H1 (cell line): ENCODE measurements at regions not wholly inside any gene's neighbourhood (a gene's known extent, or its start where the extent isn't known, plus 50 kb on each side); places are given as distances from the start of the nearest gene placed in this dataset.
A peak's percentile ranks its signal among the peaks of the same experiment; 100 is the strongest.

Experiments used
- CTCF ChIA-PET: fragments of 300-600 bp; sonication (Branson Sonifier 250); formaldehyde crosslinking; loops from one replicate; lab custom pipeline; 2021; ENCODE audit not compliant: partially characterized antibody; lab: Charles Lee
- POLR2A ChIA-PET: fragments of 300-600 bp; sonication (Branson Sonifier 250); formaldehyde crosslinking; loops from one replicate; lab custom pipeline; 2021; ENCODE audit warnings: inconsistent platforms; ENCODE audit not compliant: partially characterized antibody; lab: Charles Lee
- DNase-seq, 2 experiments: peaks; one replicate each; pipeline versions ENCODE4 v3.0.0 to v3.0.0-alpha.2; 2010 to 2022; ENCODE audit warnings: low spot score in 2 of 2, low read depth in 1 of 2, mixed read lengths in 1 of 2
- FAIRE-seq: peaks from 2 replicates; lab custom pipeline; 2011; peaks lifted over from hg19 to GRCh38; lab: Jason Lieb, UNC
- H2AFZ ChIP-seq: 2 replicates; pipeline ENCODE4 v1.8.1; 2012; ENCODE audit warnings: low read length, inconsistent platforms
- H2AK5ac ChIP-seq: 2 replicates; pipeline ENCODE4 v1.6.1; 2013; ENCODE audit warnings: low read depth, low read length
- H2BK120ac ChIP-seq: replicated peaks from 2 replicates; pipeline ENCODE3; 2013; ENCODE audit warnings: low read depth, low read length, inconsistent platforms
- H2BK12ac ChIP-seq: 2 replicates; pipeline ENCODE4 v1.6.1; 2013; ENCODE audit warnings: low read depth, low read length
- H2BK15ac ChIP-seq: 2 replicates; pipeline ENCODE4 v1.6.1; 2013; ENCODE audit warnings: low read length
- H2BK20ac ChIP-seq: 2 replicates; pipeline ENCODE4 v1.6.1; 2013; ENCODE audit warnings: low read length
- H2BK5ac ChIP-seq: 2 replicates; pipeline ENCODE4 v1.6.1; 2013; ENCODE audit warnings: low read depth, low read length
- H3K14ac ChIP-seq: 2 replicates; pipeline ENCODE4 v1.6.1; 2013; ENCODE audit warnings: inconsistent platforms; ENCODE audit not compliant: insufficient read length
- H3K18ac ChIP-seq: 2 replicates; pipeline ENCODE4 v1.6.1; 2013; ENCODE audit warnings: low read length; ENCODE audit errors: extremely low read depth
- H3K23ac ChIP-seq: 2 replicates; pipeline ENCODE4 v1.6.1; 2013; ENCODE audit warnings: inconsistent platforms; ENCODE audit not compliant: insufficient read length
- H3K23me2 ChIP-seq: 2 replicates; pipeline ENCODE4 v1.6.1; 2013; ENCODE audit warnings: low read depth, low read length
- H3K27ac ChIP-seq: 2 replicates; pipeline ENCODE4 v1.6.1; 2011; ENCODE audit warnings: low read depth, low read length, inconsistent platforms
- H3K27me3 ChIP-seq, 4 experiments: replicated peaks in 1 of 4; 1 replicate in 1 of 4; 2 replicates in 3 of 4; pipeline versions ENCODE4 v1.6.1 to v1.8.1; 2011 to 2013; ENCODE audit warnings: low read length in 3 of 4, mild to moderate bottlenecking in 3 of 4, inconsistent platforms in 2 of 4, mixed read lengths in 2 of 4, moderate library complexity in 1 of 4; ENCODE audit not compliant: control insufficient read depth in 3 of 4, insufficient read depth in 3 of 4; ENCODE audit errors: extremely low read depth in 1 of 4
- H3K36me3 ChIP-seq, 4 experiments: 2 replicates each; pipeline versions ENCODE4 v1.6.1 to v1.8.1; 2011 to 2013; ENCODE audit warnings: mild to moderate bottlenecking in 4 of 4, low read length in 3 of 4, moderate library complexity in 2 of 4, control low read depth in 1 of 4, inconsistent platforms in 1 of 4; ENCODE audit not compliant: insufficient read depth in 4 of 4, control insufficient read depth in 2 of 4
- H3K4ac ChIP-seq: replicated peaks from 2 replicates; pipeline ENCODE3; 2013; ENCODE audit warnings: low read length, low read depth, mixed read lengths, inconsistent platforms; ENCODE audit not compliant: insufficient read length
- H3K4me1 ChIP-seq, 4 experiments: replicated peaks in 1 of 4; 1 replicate in 1 of 4; 2 replicates in 3 of 4; pipeline versions ENCODE4 v1.6.1 to v1.8.1; 2011 to 2013; ENCODE audit warnings: low read length in 3 of 4, inconsistent platforms in 2 of 4, mixed read lengths in 1 of 4; ENCODE audit not compliant: insufficient read depth in 4 of 4, control insufficient read depth in 3 of 4
- H3K4me2 ChIP-seq, 2 experiments: 2 replicates each; pipeline versions ENCODE4 v1.6.1 to v1.8.1; 2011 to 2013; ENCODE audit warnings: low read depth in 2 of 2, low read length in 2 of 2, control low read depth in 1 of 2, inconsistent platforms in 1 of 2, mild to moderate bottlenecking in 1 of 2; ENCODE audit not compliant: insufficient read depth in 1 of 2
- H3K4me3 ChIP-seq, 4 experiments: fragments of 200-600, 300-600 bp in 1 of 4; sonication (generic), shearing (Covaris generic), sonication (Bioruptor Twin) in 1 of 4; 2 replicates each; pipeline versions ENCODE4 v1.5.1 to v1.8.1; 2011 to 2016; ENCODE audit warnings: low read length in 4 of 4, low read depth in 3 of 4, control low read depth in 2 of 4, inconsistent platforms in 2 of 4, mild to moderate bottlenecking in 2 of 4, mixed read lengths in 1 of 4, moderate library complexity in 1 of 4; ENCODE audit not compliant: insufficient read depth in 2 of 4; ENCODE audit errors: extremely low read depth in 1 of 4
- H3K56ac ChIP-seq: replicated peaks from 2 replicates; pipeline ENCODE3; 2013; ENCODE audit warnings: low read depth, mild to moderate bottlenecking, mixed read lengths, low read length, inconsistent platforms; ENCODE audit not compliant: insufficient read length
- H3K79me1 ChIP-seq: 2 replicates; pipeline ENCODE4 v1.6.1; 2013; ENCODE audit warnings: low read depth, low read length, control low read depth
- H3K79me2 ChIP-seq, 2 experiments: 2 replicates each; pipeline versions ENCODE4 v1.6.1 to v1.8.1; 2012 to 2013; ENCODE audit warnings: low read length in 2 of 2, mild to moderate bottlenecking in 2 of 2, inconsistent platforms in 1 of 2; ENCODE audit not compliant: insufficient read depth in 2 of 2, control insufficient read depth in 1 of 2
- H3K9ac ChIP-seq, 4 experiments: replicated peaks in 1 of 4; 1 replicate in 1 of 4; 2 replicates in 3 of 4; pipeline versions ENCODE4 v1.6.1 to v1.8.1; 2011 to 2013; ENCODE audit warnings: low read depth in 3 of 4, low read length in 3 of 4, control low read depth in 2 of 4, mild to moderate bottlenecking in 2 of 4, moderate library complexity in 2 of 4, inconsistent platforms in 1 of 4; ENCODE audit errors: extremely low read depth in 1 of 4
- H3K9me3 ChIP-seq, 2 experiments: 2 replicates each; pipeline versions ENCODE4 v1.6.1 to v1.8.1; 2012 to 2013; ENCODE audit warnings: mild to moderate bottlenecking in 2 of 2, moderate library complexity in 2 of 2, control low read depth in 1 of 2, inconsistent platforms in 1 of 2, low read depth in 1 of 2, low read length in 1 of 2, mixed read lengths in 1 of 2; ENCODE audit not compliant: insufficient read depth in 2 of 2
- H4K20me1 ChIP-seq, 2 experiments: replicated peaks in 1 of 2; 2 replicates each; pipeline versions ENCODE3 to v1.8.1; 2011 to 2013; ENCODE audit warnings: inconsistent platforms in 2 of 2, low read length in 2 of 2, mild to moderate bottlenecking in 1 of 2; ENCODE audit not compliant: insufficient read depth in 2 of 2, control insufficient read depth in 1 of 2
- H4K5ac ChIP-seq: 2 replicates; pipeline ENCODE4 v1.6.1; 2013; ENCODE audit warnings: low read length, low read depth, mixed read lengths, inconsistent platforms; ENCODE audit not compliant: insufficient read length
- H4K8ac ChIP-seq: 2 replicates; pipeline ENCODE4 v1.8.0; 2013; ENCODE audit warnings: mild to moderate bottlenecking, moderate library complexity, low read length, inconsistent platforms; ENCODE audit not compliant: insufficient read depth; ENCODE audit errors: extremely low read depth
- H4K91ac ChIP-seq: replicated peaks from 2 replicates; pipeline ENCODE3; 2013; ENCODE audit warnings: low read length, mixed read lengths, inconsistent platforms; ENCODE audit not compliant: insufficient read length
- BRCA1 ChIP-seq: IDR thresholded peaks from 2 replicates; pipeline ENCODE4 v1.6.1; 2012; ENCODE audit warnings: low read depth, low read length, improper control_type of control experiment
- CBX8 ChIP-seq: fragments of 300-800, 300-1000 bp; sonication (generic); IDR thresholded peaks from 2 replicates; pipeline ENCODE4 v1.7.1; 2016; ENCODE audit warnings: low read depth, low read length, borderline replicate concordance
- CHD1 ChIP-seq: IDR thresholded peaks from 2 replicates; pipeline ENCODE4 v1.6.1; 2012; ENCODE audit warnings: low read depth, low read length, improper control_type of control experiment
- CHD2 ChIP-seq: IDR thresholded peaks from 2 replicates; pipeline ENCODE4 v1.6.1; 2012; ENCODE audit warnings: low read length, improper control_type of control experiment
- CREB1 ChIP-seq: IDR thresholded peaks from 2 replicates; pipeline ENCODE4 v1.6.1; 2012; ENCODE audit warnings: inconsistent platforms
- CTBP2 ChIP-seq: IDR thresholded peaks from 2 replicates; pipeline ENCODE4 v1.7.0; 2011; ENCODE audit warnings: borderline replicate concordance, mild to moderate bottlenecking, moderate library complexity, mixed read lengths, low read length; ENCODE audit not compliant: insufficient read depth, insufficient read length
- JUN ChIP-seq: IDR thresholded peaks from 2 replicates; pipeline ENCODE4 v1.6.1; 2011; ENCODE audit warnings: low read depth, mild to moderate bottlenecking, improper control_type of control experiment, low read length
- KDM4A ChIP-seq: IDR thresholded peaks from one replicate; pipeline ENCODE4 v1.7.1; 2012; ENCODE audit warnings: low read depth, mild to moderate bottlenecking, moderate library complexity, low read length, inconsistent platforms; ENCODE audit not compliant: severe bottlenecking
- KDM5A ChIP-seq: fragments of 200-600 bp; IDR thresholded peaks from 2 replicates; pipeline ENCODE4 v1.7.1; 2012; ENCODE audit warnings: mild to moderate bottlenecking, low read length, inconsistent platforms, mixed read lengths
- RBBP5 ChIP-seq: IDR thresholded peaks from 2 replicates; pipeline ENCODE4 v1.7.1; 2012; ENCODE audit warnings: low read depth, mild to moderate bottlenecking, inconsistent platforms, low read length, moderate library complexity, borderline replicate concordance
- SAP30 ChIP-seq: fragments of 300-600 bp; sonication (generic); IDR thresholded peaks from 2 replicates; pipeline ENCODE4 v1.7.1; 2012; ENCODE audit warnings: low read length, moderate library complexity, mild to moderate bottlenecking, inconsistent platforms; ENCODE audit not compliant: insufficient read depth, insufficient replicate concordance
- SP2 ChIP-seq: IDR thresholded peaks from 2 replicates; pipeline ENCODE4 v1.6.1; 2012; ENCODE audit warnings: mild to moderate bottlenecking, low read length, inconsistent platforms
- SP4 ChIP-seq: IDR thresholded peaks from 2 replicates; pipeline ENCODE4 v1.6.1; 2012; ENCODE audit warnings: low read length, inconsistent platforms
- WGBS, 2 experiments: shearing (Covaris generic) in 1 of 2; methylation state at CpG; one replicate each; pipeline versions ENCODE4 v1.1.6 to v1.1.7; 2013 to 2015; ENCODE audit warnings: low lambda C conversion rate in 2 of 2, mixed read lengths in 2 of 2, inconsistent platforms in 1 of 2, low coverage in 1 of 2, missing lambda C conversion rate in 1 of 2; ENCODE audit not compliant: insufficient replicate concordance in 2 of 2, insufficient coverage in 1 of 2, insufficient read length in 1 of 2; ENCODE audit errors: extremely low coverage in 1 of 2, missing lambda C conversion rate in 1 of 2; 5-methylcytosine and 5-hydroxymethylcytosine counted together

DNA sequence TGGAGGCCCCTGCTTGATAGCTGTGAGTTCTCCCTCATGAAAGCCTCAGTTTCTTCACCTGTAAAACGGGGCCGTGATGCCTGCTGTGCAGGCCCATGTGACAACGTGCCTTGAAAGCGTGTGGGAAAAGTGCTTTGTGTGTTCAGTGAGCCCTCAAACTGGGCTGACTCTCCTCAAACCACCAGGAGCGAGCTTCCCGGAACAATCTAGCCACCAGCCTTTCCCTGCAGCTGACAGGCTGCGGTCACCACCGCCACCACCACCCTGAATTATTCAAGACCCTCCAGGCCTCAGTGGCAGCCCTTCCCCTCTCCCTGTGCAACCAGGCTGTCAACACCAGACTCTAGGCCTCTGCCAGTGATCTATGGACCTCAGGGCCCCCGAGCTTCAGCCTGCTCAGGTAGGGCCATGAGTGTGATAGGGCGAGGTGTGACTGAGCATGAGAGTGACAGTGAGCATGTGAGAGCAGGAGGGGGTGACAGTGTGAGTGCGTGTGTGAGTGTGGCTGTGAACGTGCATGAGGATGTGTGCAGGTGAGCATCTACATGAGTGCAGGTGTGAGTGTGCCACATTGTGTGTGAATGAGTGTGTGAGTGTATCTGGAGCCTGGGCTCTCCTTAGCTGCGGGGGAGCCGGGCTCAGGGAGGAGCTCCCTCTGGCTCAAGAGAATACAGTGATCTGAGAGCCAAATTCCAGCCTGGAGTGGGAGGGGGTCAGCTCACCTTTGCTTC, 53.3 kb upstream of the PSD2 start:
- Histone ChIP-seq H3K9ac (no peak overlapping the region), H3K18ac (peak overlapping the region; percentile 44; the same call in 1 of the 2 replicates), H3K27me3 (peaks cover 2 to 15% (median 11%) of the 10 kb centered on the region in 4 experiments; a peak in 6 of 7 replicates), H2BK15ac (peak overlapping the region; percentile 99), H3K36me3 (no peaks in the 10 kb centered on the region), H3K4ac (peak overlapping the region; percentile 58), H3K4me2 (no peak overlapping the region), H3K4me3 (no peak overlapping the region), H4K20me1 (no peaks in the 10 kb centered on the region), H3K4me1 (peaks cover 0 to 45% (median 31%) of the 10 kb centered on the region in 4 experiments; a peak in 6 of 7 replicates), H2AK5ac (peak overlapping the region; percentile 96), H3K56ac (no peak overlapping the region), H4K91ac (peak overlapping the region; percentile 75), H2AFZ (no peak overlapping the region), H2BK20ac (peak overlapping the region; percentile 98; the same call in 1 of the 2 replicates), H3K14ac (no peak overlapping the region), H3K23me2 (peaks cover 16% of the 10 kb centered on the region; the same call in 1 of the 2 replicates), H3K23ac (no peak overlapping the region), H3K9me3 (no peaks in the 10 kb centered on the region), H4K8ac (no peak overlapping the region; the same call in 1 of the 2 replicates), H4K5ac (no peak overlapping the region), H2BK12ac (peak overlapping the region; percentile 99; the same call in 1 of the 2 replicates), H3K79me1 (no peaks in the 10 kb centered on the region), H2BK120ac (no peak overlapping the region), H2BK5ac (peak overlapping the region; percentile 73; the same call in 1 of the 2 replicates), H3K79me2 (no peaks in the 10 kb centered on the region), H3K27ac (no peak overlapping the region)
- no peak for DNase-seq
- FAIRE-seq = no peak
- POLR2A ChIA-PET = interaction anchor here (0.6 to 7.7 kb wide), 7 partner anchors 11 to 231 kb away, joined by 3 to 76 read pairs (median 3); no protein-coding TSS in a partner anchor
- WGBS, 2 experiments = 85% methylated on average over 14 of the region's 14 CpGs; no CpG with 5 or more reads in 1 of the 2 experiments
- CTCF ChIA-PET = interaction anchor here (0.6 to 8.4 kb wide), 15 partner anchors 12 to 226 kb away, joined by 3 to 81 read pairs (median 3); no protein-coding TSS in a partner anchor
- TF ChIP-seq JUN = no peak
- TF ChIP-seq SP4 = no peak
- TF ChIP-seq BRCA1 = no peak
- TF ChIP-seq CBX8 = no peak
- no peak for TF ChIP-seq CHD2
- no peak for TF ChIP-seq CREB1
- TF ChIP-seq CHD1 = no peak
- TF ChIP-seq RBBP5 = no peak
- TF ChIP-seq SP2 = no peak
- TF ChIP-seq KDM5A = no peak
- no peak for TF ChIP-seq CTBP2
- TF ChIP-seq SAP30 = no peak
- TF ChIP-seq KDM4A = no peak
